HG03135 (cell line): ENCODE measurements at regions not wholly inside any gene's neighbourhood (a gene's known extent, or its start where the extent isn't known, plus 50 kb on each side); places are given as distances from the start of the nearest gene placed in this dataset.

Experiments used
- ATAC-seq: cut with Tn5 transposase; IDR thresholded peaks from one replicate; pipeline ENCODE4 v1.9.1; 2021; ENCODE audit warnings: mild to moderate bottlenecking, moderate library complexity; ENCODE audit not compliant: unreplicated experiment

DNA sequence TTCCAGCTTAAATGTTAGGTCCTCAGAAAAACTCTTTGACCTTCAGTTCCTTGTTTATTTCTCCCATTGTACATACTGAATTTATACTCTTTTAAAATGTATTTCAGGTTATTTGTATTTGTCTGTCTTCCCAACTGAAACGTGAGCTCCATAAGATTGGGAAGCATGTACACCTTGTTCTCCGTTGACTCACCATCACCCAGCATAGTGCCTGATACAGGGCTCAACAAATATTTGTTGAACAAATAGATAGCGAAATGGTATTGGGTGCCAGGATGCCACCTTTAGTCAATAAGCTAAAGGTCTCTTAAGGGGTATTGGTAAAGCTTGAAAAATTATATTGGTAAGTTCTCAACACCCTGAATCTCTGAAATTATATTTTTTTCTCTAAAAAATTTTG lies 1841.3 kb upstream of the CELF4 start:
- no peak for ATAC-seq

DNA sequence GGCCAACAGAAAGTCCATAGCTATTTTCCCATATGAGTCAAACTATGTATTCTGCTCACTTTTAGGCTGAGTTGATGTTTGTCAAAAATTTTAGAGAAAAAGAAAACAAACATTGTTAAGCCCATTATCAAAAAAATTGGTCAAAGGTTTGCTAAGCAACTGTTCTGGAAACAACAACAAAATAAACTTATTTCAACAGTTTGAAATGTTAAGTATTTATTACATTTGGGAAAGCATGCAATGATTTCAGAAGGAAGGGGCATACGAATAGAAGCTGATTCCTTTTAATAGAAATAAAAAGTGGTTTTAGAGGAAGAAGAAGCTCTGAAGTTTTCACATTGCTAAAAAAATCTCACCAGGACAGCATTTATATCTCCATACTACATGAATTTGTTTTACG lies 1837.5 kb upstream of the CELF4 start:
- no peak for ATAC-seq

DNA sequence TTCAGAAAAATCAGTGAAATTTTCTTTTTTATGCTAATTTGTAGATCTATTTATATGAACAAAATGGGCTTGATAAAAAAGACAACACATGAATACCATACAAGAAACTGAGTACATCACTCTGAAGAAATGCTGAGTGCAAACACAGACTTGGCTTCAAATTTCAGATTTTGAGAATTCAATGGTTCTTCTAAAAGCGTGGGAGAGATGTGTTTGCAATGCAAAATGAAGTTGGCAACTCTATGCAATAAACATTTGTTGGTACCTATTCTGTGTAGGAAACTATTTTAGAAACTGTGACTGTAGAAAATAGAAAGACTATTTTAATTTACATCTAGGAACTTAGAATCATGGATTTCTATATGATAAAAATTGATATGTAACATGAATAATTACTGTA lies 1834.1 kb upstream of the CELF4 start:
- no peak for ATAC-seq

DNA sequence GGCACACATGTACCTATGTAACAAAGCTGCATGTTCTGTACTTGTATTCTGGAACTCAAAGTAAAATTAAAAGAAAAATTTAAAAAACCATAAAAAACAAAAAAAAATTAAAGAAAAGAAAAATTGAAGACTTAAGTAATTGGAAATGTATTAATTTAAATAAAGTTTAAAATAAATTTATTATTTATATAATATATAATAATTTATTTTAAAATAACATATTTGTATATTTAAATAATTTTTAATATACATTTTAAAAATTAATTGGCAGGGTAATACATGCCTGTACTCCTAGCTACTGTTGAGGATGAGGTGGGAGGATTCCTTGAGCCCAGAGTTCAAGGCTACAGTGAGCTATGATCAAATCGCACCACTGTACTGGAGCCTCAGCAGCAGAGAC lies 1830.6 kb upstream of the CELF4 start:
- ATAC-seq, result no peak

DNA sequence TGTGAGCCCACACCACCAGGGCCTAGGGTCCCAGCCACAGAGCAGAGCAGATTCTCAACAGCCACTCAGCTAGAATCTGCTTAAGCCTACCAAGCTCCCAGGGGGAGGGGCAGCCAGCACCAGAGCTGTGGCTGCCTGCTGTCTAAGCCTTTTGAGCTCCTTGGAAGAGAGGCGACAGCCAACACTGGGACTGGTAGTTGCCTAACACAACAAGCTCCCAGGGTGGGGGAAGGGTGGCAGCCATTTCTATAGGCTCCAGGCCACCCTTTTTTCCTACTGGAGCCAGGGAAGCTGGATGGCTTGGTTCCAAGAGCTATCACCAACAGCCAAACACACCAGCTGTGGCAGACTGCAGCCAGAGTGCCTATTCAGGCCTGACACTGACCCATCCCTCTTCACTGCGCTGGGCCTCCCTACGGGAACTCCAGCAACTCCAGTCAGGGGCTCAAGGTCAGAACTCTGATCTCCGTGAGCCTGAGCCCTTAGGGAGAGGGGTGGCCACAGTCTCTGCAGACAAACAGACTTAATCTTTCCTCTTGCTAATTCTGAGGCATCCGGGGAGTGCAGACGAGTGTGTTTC lies 1824.3 kb upstream of the CELF4 start:
- no peak for ATAC-seq

DNA sequence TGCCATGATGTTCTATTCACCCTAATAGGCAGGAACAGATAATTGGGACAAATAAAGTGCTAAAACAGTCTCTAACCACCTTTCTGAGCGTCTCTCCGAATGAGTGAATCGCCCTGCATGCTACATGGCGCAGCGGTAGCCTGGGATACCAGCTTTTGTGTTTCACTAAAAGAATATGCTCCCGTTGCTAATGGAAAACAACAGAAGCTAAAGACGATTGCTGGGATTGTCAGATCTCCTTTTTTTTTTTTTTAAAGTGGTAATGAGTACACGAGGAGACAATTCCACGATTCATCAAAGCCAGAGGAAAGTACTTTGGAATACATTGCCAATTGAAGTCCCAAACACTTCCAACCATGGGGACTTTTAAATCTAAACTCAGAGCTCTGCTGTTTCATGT lies 1815.3 kb upstream of the CELF4 start:
- no peak for ATAC-seq

DNA sequence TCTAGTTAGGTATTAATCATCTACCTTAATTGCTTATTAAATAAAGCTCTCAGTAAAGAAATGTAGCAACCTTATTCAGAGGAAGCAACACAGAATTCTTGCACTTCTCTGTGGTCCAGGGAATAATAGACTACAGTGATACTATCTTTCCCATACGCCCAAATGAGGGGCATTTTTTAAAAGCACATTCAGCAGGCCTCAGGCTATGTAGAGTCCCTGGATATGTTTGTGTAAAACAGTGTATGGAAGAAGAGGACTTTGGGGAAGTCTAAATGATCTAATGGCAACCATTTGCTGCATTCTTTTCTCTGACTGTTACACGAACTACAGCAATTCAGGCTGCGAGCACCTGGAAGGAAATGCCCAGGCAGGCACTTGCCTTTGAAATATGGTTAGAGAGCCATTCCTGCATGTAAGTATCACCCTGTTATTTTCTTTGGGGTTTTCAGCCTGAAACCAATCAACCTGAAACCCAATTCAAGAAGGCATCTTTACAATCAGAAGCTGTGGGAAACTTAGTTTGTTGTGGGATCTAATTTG lies 1814.7 kb upstream of the CELF4 start:
- no peak for ATAC-seq

DNA sequence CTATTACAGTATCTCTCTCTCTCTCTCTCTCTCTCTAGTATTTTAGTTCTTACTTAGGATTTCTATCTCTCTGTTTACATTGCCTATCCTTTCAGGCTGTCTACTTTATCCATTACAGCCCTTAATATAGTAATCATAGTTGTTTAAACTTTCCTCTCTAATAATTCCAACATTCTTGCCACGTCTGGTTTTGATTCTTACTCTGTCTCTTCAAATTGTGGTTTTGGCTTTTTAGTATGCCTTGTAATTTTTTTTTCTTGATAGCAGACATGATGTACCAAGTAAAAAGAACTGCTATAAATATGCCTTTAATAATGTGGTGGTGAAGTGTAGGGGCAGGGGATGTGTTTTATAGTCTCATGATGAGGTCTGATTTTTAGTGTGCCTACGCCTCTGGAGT lies 1809.5 kb upstream of the CELF4 start:
- no peak for ATAC-seq

DNA sequence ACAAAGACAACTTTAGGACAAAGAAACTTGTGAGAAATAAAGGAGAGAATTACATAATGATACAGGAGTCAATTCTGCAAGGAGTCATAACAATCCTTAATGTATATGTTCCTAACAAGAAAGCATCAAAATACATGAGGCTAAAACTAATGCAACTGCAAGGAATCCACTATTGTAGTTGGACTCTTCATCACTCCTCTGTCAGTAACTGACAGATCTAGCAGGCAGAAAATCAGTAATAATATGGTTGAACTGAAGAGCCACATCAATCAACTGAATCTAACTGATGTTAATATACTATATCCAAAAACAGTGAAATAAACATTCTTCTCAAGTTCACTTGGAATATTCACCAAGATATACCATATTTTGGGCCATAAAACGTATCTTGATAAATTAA lies 1806.4 kb upstream of the CELF4 start:
- no peak for ATAC-seq

DNA sequence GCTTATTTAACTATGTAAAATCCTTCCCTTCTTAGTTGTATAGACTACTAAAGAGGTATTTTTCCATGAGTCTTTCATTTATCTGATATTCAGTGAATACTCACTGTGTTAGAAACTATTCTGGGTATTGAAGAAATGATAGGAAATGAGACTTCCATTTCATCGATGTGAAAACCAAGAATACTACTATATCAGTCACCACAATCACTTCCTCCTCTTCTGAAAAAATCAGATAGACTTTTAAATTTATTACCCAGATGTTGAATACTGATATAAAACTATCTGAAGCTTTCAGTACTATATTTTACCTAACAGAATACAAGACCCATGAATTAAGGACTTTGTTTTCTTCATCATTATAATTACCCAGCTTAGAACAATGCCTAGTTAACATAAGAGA lies 1801.1 kb upstream of the CELF4 start:
- no peak for ATAC-seq

DNA sequence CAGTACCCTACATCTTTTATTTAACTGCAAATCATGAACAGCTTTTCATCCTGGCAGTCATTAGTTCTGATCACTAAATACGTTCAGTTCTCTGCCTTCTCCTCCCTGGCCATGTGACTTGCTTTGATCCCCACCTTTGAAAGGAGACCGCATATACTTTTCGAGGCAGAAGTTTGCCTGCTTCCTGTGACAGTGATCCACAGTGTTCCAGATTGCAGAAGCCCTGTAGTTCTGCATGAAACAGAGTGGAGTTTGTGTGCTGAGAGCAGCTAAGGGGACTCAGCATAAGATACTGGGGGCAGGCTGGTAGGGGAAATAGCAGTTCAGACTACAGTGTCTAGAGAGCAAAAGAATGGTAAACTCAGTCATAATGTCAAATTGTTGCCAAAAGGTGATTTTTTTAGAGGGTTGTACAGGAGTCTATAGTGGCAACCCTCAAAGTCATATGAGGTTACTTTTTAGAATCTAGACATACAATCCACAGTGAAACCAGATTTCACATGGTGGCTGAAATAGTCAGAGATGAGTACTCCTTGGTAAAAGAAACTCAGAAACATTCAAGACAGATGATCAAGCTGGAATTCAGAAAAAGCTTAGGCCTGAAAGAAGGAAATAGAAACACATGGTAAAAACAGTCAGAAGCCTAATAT lies 1800.4 kb upstream of the CELF4 start:
- no peak for ATAC-seq

DNA sequence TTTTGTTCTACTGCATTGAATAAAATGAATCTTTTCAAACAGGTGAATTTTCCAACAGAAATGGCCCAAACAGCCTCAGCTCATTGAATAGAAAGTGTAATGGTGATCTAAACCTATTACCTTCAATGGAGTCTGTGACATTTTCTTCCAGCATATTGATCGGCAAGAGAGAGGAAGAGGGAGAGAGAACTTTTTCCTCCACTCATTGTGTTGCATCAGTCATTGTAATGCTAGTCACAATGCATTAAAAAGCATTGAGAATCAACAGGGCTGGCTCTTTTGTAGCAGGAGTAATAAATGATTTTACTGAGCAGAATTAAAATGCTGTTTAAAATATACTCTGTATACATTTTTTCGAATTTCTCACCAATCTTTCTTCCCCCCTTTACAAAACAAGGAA lies 1794.5 kb upstream of the CELF4 start:
- no peak for ATAC-seq

DNA sequence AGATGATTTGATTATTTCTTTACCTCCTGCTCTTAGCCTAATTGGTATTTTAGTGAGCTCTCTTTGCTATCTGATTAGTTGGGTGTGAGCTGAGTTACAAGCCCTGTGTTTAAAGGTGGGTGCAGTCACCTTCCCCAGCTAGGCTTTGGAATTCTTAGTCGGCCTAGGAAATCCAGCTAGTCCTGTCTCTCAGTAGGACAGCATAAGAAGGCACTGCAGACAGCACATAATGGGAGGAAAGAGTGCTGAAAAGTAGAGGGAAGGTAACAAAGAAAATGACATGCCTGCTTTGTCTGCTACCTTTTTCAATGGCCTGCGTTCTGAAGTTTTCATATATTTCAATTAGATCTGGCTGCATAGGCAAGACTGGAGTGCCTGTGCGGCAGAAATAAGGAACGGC lies 1794.0 kb upstream of the CELF4 start:
- no peak for ATAC-seq

DNA sequence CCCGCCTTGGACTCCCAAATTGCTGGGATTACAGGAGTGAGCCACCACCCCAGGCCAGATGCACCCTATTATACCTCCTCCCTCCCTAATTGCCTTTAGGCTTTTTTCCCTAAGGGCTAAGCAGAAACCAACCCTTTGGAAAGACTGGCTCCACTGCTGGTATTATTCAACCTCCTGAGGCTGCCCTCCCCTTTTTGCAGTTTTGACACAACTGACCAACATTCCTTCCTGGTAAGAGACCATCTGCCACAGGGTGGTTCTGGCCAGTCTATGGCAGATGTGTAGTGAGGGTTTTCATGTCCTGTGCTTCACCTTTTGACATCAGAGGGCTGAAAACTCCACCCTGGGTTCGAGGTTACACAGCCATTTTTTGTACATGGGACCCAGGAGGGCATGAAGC lies 1785.3 kb upstream of the CELF4 start:
- no peak for ATAC-seq

DNA sequence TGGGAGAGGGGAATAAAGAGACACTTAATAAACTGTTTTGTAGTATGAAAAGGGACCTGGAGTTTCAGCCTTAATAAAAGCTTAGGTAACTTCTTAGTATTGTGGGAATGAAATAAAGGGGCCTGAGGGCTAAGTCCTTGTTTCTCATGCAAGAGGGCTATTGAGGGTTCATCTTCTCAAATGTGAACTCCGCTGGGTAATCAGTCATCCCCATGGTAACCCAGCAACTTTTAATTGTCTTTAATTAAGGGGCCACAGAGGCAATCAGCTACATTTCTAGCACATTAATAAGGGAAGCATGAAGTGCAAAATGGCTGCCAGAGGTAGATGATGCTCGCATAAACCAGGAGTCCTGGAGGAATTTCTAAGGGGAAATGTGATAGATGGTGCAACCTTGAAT lies 1784.2 kb upstream of the CELF4 start:
- ATAC-seq, result no peak

DNA sequence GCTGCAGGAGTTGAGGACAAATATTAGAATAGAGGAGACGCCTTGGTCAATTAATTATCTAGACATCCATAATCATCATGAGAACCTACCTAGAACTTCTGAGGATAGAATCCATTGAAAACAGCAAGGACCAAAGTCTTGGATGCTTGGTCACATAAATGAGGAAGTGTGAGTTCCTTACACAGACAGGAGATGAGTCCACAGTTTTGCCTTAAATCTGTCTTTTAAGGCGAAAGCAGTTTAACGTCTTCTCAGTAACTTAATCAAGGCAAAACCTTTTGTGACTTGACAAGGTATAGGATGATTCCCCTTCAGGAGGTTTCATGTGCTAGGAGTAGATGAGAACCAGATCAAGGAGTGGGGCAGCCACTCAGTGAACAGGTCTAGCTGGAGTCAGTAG lies 1783.2 kb upstream of the CELF4 start:
- no peak for ATAC-seq

DNA sequence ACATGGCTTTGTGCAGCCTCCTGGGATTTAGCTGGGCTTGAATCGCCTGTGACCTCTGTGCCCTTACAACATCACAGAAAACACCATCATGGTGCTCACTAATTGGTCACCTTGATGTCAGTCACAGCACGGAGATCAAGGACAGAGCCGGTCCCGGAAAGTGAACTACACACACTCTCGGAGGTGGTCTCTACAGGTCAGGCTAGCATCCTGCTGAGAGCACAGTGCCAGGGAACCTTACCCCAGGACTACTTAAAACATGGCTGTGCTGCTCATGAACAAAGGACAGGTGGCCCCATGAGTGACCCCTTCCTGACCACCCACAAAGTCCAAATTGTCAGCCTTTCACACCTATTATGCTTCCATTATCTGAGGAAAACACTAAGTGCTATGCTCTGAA lies 1782.1 kb upstream of the CELF4 start:
- no peak for ATAC-seq

DNA sequence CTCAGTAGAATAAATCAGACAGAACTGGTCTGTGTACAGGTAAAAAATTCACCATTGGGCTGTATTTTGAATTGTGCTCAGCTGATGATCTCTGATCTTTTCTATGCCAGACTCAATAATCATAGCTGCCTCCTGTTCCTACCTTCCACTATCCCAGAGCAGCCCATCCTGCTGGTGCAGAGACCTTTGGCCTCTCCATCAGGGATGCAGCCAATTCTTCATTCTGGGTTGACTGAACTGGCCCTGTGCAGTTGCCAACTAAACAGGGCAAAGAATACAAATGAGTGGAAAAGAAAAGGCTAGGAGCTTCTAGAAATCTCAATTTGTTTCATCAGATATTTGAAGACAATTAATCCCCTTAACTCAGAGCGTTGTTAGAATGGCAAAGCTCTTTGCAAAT lies 1781.3 kb upstream of the CELF4 start:
- ATAC-seq, result no peak

DNA sequence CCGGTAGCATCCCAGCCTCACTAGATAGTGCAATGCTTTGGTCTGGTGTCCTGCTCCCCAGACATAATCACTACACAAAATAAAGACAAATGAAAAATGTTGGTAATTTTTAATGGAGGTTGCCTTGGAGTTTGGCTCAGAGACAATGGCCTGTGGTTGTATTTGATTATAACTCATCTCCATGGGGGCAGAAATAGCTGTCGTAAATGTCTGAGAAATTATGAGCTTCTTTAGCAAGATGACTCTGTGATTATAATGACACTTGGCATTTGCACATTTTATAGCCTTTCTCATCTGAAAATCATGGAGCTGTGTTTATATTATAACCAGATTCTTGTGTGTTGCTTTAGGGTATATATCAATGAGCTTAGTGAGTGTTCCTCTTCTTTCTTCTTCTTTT lies 1779.7 kb upstream of the CELF4 start:
- no peak for ATAC-seq

DNA sequence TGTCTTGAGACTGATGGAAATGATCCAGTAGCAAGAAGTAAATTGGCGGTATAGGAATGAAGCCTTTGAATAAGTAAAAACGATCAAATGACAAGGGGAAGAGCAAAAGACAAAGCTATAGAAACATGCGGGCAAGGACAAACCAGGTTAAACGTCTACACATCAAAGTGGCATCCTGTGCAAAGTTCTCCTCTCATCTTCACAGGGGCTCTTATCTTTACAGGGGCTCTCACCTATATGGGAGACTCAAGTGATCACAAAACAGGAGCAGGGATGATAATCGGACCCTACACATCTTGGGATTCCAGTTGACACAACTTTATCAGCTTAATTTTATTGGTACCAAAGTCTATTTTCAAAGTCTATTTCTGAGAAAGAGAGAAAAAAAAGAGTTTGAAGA lies 1778.9 kb upstream of the CELF4 start:
- no peak for ATAC-seq

DNA sequence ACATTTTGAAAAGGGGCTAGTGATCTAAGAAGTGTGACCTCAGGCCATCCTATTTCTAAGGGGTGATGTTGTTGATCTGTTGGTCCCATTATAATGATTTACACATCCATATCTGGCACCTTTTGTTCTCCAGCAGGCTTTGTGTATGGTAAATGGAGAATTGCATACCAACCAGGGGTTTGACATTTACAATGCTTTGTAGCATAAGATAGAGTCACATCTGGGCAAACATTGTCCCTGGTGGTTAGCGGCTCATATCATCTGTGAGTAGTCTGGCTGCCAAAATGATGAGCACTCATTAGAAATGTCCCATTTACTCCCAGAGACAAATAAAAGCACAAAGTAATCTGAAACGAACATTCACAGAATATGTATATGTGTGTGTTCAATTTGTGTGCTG lies 1775.5 kb upstream of the CELF4 start:
- ATAC-seq, result no peak

DNA sequence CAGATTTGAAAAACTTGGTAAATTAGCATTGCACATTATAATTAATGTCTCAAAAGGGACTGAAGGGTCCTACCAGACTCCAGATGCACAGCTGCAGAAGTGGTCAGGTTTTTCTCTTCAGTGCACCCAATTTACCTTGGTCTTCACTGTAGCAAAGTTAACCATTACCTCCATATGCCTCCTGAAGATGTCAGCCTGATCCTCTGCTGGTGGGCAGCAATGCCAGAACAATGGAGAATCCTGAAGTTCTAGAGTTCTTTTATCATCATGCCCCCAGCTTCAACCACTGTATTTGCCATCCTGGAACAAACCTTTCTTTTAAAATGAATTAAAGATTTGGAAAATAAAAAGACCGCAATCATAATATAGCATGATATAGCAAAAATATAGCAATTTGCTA lies 1774.8 kb upstream of the CELF4 start:
- no peak for ATAC-seq
